ENCODE measurements at regions not wholly inside any gene's neighbourhood (a gene's known extent, or its start where the extent isn't known, plus 50 kb on each side); places are given as distances from the start of the nearest gene placed in this dataset.
"Not testable (repeated sequence)": the region's sequence is repeated elsewhere in the genome, so short reads cannot be mapped to it uniquely, and the experiment has no call there.

DNA sequence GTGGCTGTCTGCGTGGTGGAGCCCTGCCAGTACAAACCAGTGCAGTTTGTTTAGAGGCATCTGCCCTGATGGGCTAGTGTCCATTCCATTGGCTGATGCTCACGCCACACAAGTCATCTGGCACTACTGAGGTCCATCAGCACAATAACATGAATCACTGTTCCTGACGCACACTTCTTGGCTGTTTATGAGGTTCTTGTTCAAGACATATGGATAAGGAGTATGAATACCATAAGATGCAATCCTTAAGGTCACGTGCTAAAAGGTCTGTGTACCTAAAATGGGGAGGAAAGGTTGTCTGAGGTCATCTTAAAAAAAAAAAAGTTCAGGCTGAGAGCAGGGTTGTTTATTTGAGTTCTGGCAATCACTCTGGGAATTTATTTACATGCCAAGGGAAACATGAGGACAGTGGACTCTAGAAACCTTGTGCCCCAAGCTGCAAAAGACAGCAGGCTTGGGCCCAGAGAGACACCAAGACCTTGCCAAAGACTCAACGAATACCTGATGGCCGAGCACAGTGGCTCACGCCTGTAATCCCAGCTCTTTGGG lies 54.1 kb upstream of the SHLD1 start:
- DNase-seq (ENCODE audit: low read depth in 3 of 3) = no peak

DNA sequence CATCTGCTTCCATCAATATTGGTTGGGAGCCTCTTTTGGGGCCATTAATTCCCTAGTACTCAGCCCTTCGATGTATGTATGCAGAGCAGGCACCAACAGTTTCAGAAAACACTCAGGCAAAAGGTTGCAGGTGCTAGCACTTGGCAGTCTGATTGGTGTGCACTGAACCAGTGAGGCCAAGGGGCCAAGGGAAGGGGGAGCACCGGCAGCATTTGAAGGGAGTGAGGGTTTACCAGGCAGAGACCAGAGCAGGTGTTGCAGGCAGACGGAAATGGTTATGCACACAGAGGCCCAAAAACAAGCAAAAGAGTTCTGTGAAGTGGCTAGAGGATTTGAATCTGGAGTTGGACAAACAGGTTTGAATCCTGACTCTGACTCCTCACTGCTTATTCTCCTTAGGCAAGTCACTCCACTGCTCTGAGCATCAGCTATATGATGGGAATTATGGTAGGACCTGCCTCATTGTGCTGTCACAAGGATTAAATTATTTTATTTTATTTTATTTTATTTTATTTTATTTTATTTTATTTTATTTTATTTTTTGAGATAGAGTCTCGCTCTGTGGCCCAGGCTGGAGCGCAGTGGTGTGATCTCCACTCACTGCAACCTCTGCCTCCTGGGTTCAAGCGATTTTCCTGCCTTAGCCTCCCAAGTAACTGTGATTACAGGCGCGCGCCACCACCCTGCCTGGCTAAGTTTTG lies 58.1 kb upstream of the SHLD1 start:
- no peak for DNase-seq (ENCODE audit: low read depth in 3 of 3)

DNA sequence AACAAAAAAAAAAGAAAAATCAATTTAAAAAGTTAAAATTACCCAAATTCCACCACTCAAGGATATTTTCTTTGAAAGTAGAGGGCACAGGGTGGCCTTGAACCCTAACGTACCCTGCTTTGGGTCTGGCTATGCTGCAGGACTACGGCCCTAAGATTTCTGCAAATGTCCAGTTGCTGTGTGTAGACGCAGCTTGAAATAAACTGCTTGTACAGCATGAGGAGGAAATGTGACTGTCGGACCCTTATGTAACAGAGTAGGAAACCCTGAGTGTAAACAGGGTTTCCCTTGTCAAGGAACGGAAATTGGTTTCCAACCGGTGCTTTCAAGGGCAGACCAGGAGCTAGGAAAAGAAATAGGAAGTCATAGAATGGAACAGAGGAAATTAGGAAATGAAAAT lies 60.7 kb upstream of the SHLD1 start:
- DNase-seq (ENCODE audit: low read depth in 3 of 3) = no peak

DNA sequence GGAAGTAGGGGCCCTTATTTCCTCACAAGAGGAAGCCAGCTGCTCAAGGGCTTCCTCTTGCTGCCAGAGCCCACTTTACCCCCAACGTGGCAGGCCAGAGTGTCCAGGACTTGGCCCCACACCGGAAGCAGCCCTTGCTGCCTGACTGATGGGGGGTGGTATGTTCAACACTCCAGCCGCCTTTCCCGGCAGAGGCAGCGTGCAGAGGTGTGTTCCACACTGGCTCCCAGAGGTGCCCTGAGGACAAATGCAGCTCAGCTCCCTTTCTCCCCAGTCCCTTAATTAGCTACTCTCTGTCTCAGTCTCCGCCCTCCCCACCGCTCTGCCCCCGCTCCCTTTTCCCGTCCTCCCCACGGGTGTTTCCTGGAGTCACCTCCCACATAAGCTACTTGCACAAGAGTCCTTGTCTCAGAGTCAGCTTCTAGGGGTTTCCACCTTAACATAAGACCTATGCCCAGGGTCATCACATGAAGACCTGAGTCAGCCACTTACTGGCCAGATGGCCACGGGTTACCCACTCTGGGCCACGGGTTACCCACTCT lies 61.7 kb upstream of the SHLD1 start:
- DNase-seq (ENCODE audit: low read depth in 3 of 3) = no peak

- DNase-seq (ENCODE audit: low read depth in 3 of 3) = no peak
Observed at GRCh38 chr20:5687884-5688283, 62.3 kb upstream of the SHLD1 start.

DNA sequence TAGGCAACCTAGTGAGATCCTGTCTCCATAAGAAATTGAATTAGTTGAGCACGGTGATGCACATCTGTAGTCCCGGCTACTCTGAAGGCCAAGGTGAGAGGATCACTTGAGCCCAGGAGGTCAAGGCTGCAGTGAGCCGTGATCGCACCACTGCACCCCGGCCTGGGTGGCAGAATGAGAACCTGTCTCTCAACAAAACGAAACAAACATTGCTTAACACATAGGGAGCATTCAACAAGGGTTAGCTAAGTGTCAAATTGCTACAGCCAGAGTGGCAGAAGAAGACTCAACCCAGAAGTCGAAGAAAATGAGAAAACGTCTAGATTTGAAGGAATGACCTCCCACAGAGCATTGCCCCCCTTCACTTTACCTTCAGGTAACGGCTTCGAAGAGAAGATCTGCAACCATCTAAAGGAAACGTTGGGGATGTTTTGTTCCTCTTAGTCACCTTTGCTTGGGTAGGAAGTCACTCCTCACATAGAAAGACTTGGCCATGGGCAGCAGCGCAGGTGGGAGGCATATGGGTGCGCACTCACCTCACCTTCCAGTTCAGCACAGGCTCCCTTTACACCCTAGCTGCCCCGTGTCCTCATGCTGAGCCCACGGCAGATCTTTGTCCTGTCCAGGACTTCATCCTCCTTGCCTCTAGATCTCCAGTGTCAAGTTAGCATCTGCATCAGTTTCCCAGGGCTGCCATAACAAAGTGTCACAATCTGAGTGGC lies 63.7 kb upstream of the SHLD1 start:
- DNase-seq (ENCODE audit: low read depth in 3 of 3) = no peak

GRCh38 chr20:5682556-5682955 lies 67.6 kb upstream of the SHLD1 start:
- not testable (repeated sequence) for DNase-seq (ENCODE audit: low read depth in 3 of 3)

DNA sequence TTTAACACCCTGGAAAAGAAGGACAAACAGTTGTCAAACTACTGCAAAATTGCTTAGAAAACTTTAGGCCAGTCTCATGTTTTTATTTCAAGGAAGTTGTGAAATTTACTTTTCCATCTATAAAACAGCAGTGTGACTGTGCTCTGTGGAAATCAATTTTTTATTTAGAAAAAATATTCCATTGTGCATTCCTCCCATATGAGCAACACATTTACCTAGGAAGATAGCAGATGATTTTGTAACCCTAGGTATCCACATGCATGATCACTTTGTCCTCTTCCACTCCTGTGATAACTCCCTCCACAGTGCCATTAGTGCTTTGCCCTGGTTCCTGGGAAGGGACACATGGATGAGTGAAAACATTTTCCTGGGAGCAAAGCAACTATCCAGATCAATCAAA lies 69.4 kb upstream of the GPCPD1 start:
- no peak for DNase-seq (ENCODE audit: low read depth in 3 of 3)

DNA sequence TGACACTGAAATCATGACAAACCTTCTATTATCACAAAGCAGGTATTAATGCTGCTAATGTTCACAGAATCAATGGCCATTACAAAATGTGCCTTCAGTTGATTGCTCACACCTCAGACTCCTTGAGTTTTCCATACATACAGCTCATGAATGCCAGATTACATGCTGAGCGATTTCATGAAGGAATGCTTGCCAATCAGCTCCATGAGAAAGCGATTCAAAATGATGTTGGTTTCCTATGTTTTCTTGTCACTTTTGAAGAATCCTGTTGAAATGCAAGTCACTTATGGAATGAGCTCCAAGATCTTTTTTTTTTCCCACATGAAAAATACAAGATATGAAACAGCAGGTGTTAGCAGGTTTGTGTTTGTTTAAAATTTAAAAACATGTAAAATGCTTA lies 68.0 kb upstream of the GPCPD1 start:
- DNase-seq (ENCODE audit: low read depth in 3 of 3) = no peak

- DNase-seq (ENCODE audit: low read depth in 3 of 3) = not testable (repeated sequence)
Observed at GRCh38 chr20:5677944-5678343, 67.1 kb upstream of the GPCPD1 start.

DNA sequence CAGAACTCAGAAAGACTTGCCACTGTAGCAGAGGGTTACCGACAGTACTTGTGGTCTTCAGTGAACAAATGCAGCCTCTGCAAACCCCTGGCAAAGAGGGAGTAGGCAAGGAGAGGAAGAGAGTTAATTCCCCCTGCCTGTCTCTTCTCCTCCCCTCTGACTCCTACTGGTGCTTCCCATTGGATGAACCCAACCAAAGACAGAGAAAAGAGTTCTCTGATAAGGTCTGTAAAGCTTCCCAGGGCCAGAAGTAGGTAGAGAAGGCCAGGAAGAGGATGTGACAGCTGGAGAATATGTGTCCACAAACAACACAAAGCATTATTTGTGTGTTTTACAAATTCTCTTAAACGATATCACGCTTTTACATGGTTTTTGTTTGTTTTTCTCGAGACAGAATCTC lies 66.6 kb upstream of the GPCPD1 start:
- DNase-seq (ENCODE audit: low read depth in 3 of 3) = no peak

DNA sequence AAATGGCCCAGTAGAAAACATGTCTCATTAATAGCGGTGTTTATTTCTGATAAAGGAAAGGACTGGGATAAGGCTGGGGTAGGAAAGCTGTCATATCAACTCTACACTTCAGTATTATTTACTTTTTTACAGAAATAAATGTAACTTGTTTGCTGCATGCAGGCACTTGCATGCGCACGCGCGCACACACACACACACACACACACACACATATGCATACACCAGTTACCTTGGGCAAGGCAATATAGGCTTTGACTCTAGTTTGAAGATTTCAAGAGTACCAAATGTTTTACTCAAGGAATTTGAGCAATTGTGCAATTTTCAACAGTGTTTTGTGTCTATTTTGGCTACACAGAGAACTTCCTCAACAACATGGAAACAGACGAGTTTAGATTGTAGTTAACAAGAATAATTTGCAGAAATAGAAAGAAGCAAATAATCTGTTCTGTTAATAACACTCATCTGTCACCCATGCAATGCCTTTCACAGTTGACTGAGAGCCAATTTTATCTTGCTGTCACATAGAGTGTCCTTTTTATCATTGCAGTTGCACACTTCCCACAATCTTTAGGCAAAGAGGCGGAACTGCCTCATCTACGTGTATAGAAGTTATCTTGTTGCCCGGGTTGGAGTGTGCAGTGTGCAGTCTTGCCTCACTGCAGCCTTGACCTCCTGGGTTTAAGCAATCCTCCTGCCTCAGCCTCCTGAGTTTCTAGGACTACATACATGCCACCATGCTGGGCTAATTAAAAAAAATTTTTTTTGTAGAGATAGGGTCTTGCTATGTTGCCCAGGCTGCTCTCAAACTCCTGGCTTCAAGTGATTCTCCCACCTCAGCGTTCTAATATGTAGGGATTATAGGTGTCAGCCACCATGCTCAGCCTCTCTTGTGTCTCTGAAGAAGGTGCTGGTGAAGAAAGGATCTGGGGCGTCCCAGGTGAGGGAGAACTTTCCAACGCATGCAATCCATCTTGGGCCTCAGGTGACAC lies 64.6 kb upstream of the GPCPD1 start:
- DNase-seq (ENCODE audit: low read depth in 3 of 3) = no peak

DNA sequence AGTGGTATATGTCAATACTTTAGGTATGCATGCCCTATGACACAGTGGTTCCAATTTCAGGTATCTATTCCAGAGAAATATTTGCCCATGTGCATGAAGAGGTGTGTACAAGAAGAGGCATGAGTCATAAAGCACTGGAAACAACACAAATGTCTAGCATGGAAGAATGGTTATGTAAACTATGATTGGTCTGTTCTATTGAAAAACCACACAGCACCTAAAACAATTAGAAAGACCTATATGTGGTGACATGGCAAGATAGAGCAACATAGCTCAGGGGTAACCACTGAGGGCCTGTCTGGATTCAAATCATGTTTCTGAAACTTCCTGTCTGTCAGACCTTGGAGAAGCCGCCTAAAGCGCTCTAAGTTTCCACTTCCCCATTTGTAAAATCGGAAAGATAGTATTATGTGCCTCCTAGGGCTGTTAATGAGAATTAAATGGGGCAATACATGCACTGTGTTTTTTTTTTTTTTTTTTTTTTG lies 63.4 kb upstream of the GPCPD1 start:
- peak; percentile 10 to 20 (median 15) for DNase-seq (ENCODE audit: low read depth in 3 of 3)

- no peak for DNase-seq (ENCODE audit: low read depth in 3 of 3)
Observed at GRCh38 chr20:5670874-5671273, 60.1 kb upstream of the GPCPD1 start.

- DNase-seq (ENCODE audit: low read depth in 3 of 3) = no peak
Observed at GRCh38 chr20:5670036-5670536, 59.3 kb upstream of the GPCPD1 start.

GRCh38 chr20:5668529-5668868 lies 57.7 kb upstream of the GPCPD1 start:
- no peak for DNase-seq (ENCODE audit: low read depth in 3 of 3)

DNA sequence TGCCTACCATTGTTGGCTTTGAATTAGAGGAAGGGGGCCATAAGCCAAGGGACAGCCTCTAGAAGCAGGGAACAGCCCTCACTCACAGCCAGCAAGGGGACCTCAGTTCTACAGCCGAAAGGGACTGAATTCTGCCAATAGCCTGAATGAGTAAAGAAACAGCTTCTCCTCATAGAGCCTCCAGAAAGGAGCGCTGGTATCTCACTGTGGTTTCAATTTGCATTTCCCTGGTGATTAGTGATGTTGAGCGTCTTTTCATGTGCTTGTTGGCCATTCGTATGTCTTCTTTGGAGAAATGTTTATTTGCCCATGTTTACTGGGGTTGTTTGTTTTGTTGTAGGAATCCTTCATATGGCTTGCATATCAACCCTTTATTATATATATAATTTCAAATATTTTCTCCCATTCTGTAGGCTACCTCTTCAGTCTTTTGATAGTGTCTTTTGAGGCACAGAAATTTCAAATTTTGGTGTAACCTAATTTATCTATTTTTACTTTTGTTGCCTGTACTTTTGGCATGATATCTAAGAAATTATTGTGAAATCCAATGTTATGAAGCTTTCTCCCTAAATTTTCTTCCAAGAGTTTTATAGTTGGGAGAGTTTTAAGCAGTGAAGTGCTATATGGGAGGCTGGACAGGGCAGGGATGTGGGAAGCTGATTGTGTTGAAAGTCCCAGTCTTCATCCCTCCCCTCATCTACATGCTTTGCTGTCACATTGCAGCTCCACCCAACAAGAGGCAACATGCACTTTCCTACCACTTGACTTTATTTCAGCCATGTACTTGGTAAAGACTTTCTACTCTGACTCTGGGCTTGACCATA lies 57.1 kb upstream of the GPCPD1 start:
- DNase-seq (ENCODE audit: low read depth in 3 of 3) = no peak

DNA sequence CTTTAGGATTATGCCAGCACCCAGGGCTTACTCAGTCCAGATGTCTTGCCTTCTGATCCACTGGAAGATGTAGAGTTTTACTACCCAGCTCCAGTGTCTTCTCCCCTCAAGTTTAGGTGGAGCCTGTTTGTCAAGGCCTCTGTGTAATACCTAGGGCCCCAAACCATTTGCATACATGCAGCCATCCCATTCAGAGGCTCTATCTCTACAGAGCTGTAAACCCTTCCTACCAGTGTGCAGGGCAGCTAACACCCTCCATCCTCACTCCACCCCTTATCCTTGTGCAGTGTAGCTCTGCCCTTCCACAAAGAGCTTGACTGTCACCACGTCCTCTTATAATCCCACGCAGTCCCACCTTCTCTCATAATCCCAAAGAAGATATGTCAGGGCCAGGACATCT lies 54.6 kb upstream of the GPCPD1 start:
- no peak for DNase-seq (ENCODE audit: low read depth in 3 of 3)

DNA sequence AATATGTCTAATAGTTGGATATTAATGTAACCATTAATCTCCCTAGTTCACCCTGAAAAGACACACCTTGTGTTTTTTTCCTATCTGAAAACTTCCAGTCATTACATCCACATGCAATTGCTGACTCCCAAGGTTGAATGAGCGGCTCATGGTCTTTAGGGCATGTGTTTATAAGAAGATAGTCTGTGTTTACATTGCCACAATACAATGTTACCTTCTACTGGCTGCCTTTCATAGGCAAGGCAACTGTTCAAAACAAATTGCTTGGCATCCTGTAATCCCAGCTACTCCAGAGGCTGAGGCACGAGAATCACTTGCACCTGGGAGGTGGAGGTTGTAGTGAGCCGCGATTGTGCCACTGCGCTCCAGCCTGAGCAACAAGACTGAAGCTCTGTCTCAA lies 52.6 kb upstream of the GPCPD1 start:
- no peak for DNase-seq (ENCODE audit: low read depth in 3 of 3)

GRCh38 chr20:5662769-5663168 lies 52.0 kb upstream of the GPCPD1 start:
- no peak for DNase-seq (ENCODE audit: low read depth in 3 of 3)

DNA sequence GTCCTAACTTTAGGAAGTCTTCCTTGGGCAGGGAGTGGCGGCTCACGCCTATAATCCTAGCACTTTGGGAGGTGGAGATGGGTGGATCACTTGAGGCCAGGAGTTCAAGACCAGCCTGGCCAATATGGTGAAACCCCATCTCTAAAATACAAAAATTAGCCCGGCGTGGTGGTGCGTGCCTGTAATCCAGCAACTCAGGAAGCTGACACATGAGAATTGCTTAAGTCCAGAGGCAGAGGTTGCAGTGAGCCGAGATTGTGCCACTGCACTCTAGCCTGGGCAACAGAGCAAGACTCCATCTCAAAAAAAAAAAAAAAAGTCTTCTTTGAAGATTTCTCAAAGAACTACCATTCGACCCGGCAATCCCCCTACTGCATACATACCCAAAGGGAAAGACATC lies 50.0 kb upstream of the GPCPD1 start:
- DNase-seq (ENCODE audit: low read depth in 3 of 3) = not testable (repeated sequence)

Measured in stimulated activated CD4-positive, alpha-beta T cell treated with anti-CD3 and anti-CD28 coated beads, TNF-alpha, amount 100 ng/mL, for 48 hours (primary cell).